HG03103 (cell line): ENCODE measurements at regions not wholly inside any gene's neighbourhood (a gene's known extent, or its start where the extent isn't known, plus 50 kb on each side); places are given as distances from the start of the nearest gene placed in this dataset.

ENCODE experiments used
- ATAC-seq: cut with Tn5 transposase; IDR thresholded peaks from one replicate; pipeline ENCODE4 v1.9.1; 2021; ENCODE audit warnings: low read depth; ENCODE audit not compliant: unreplicated experiment

- ATAC-seq: no peak
Observed at GRCh38 chr1:82934074-82934473, 1064.9 kb downstream of the TTLL7 start.

GRCh38 chr1:82932727-82933126 lies 1066.2 kb downstream of the TTLL7 start:
- ATAC-seq: no peak

- no peak for ATAC-seq
Observed at GRCh38 chr1:82932207-82932606, 1066.7 kb downstream of the TTLL7 start.

- no peak for ATAC-seq
Observed at GRCh38 chr1:82931006-82931405, 1067.9 kb downstream of the TTLL7 start.

GRCh38 chr1:82927753-82928152 lies 1071.2 kb downstream of the TTLL7 start:
- ATAC-seq: no peak

GRCh38 chr1:82924666-82925065 lies 1074.3 kb downstream of the TTLL7 start:
- no peak for ATAC-seq

GRCh38 chr1:82923931-82924330 lies 1075.0 kb downstream of the TTLL7 start:
- no peak for ATAC-seq

- ATAC-seq: no peak
Observed at GRCh38 chr1:82921759-82922158, 1077.2 kb downstream of the TTLL7 start.

- no peak for ATAC-seq
Observed at GRCh38 chr1:82920418-82921248, 1078.3 kb downstream of the TTLL7 start.

GRCh38 chr1:82919837-82920236 lies 1079.1 kb downstream of the TTLL7 start:
- ATAC-seq: no peak

GRCh38 chr1:82907313-82907712 lies 1091.6 kb downstream of the TTLL7 start:
- ATAC-seq: no peak

- no peak for ATAC-seq
Observed at GRCh38 chr1:82903626-82904025, 1095.3 kb downstream of the TTLL7 start.

GRCh38 chr1:82901561-82901960 lies 1097.4 kb downstream of the TTLL7 start:
- no peak for ATAC-seq

GRCh38 chr1:82901118-82901517 lies 1097.8 kb downstream of the TTLL7 start:
- ATAC-seq: no peak

GRCh38 chr1:82899017-82899416 lies 1098.3 kb downstream of the ADGRL2 start:
- no peak for ATAC-seq

GRCh38 chr1:82897549-82897948 lies 1096.8 kb downstream of the ADGRL2 start:
- no peak for ATAC-seq

GRCh38 chr1:82896036-82896435 lies 1095.3 kb downstream of the ADGRL2 start:
- ATAC-seq: no peak

GRCh38 chr1:82894635-82895034 lies 1093.9 kb downstream of the ADGRL2 start:
- ATAC-seq: no peak

- ATAC-seq: no peak
Observed at GRCh38 chr1:82893712-82894470, 1093.2 kb downstream of the ADGRL2 start.

GRCh38 chr1:82880506-82880905 lies 1079.8 kb downstream of the ADGRL2 start:
- ATAC-seq: no peak

- no peak for ATAC-seq
Observed at GRCh38 chr1:82879701-82880305, 1079.1 kb downstream of the ADGRL2 start.
